Left forelimb (tissue), 1 donor: ENCODE measurements at regions not wholly inside any gene's neighbourhood (a gene's known extent, or its start where the extent isn't known, plus 50 kb on each side); places are given as distances from the start of the nearest gene placed in this dataset.
"Not testable (repeated sequence)": the region's sequence is repeated elsewhere in the genome, so short reads cannot be mapped to it uniquely, and the experiment has no call there.

Experiments used
- DNase-seq: peaks from one replicate; pipeline ENCODE4 v3.0.0-alpha.2; 2018; ENCODE audit warnings: low spot score

DNA sequence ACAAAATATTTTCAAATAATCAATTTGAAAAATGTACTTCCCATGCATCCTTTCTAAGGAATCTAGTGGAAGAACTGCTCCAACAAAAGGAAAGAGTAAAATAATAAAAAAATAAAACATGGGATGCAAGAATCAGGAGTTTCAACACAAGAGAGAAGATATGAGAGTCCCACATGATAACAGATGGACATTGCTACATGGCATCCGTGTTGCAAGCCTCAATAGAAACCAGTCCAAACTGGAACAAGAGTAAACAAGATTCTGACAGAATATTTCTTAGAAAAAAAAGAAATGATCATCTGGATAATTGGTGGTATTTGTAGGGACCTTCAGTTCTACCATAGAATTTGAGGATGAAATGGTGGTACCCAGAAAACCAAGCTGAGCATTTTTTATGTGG, 186.8 kb downstream of the FRK start:
- no peak for DNase-seq

- DNase-seq, result no peak
Measured at GRCh38 chr6:115870464-115870863, 190.2 kb downstream of the FRK start.

DNA sequence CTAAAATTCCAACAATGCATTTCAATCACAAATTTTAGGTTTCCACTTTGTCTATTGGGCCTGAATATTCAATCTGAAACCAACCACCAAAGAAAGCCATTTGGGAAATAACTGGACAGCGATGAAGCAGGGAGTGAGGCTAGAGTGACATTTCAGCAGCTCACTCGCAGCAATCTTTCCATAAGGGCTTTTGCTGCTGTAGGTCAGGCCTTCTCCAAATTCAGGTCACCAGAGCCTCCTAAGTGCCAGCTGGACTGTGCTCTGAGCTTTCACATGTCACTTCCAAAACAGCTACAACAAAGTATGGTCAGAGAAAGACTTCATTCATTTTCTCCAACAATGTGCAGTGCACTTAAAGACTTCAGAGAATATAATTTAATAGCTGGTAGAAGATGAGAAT, 194.8 kb downstream of the FRK start:
- no peak for DNase-seq

DNA sequence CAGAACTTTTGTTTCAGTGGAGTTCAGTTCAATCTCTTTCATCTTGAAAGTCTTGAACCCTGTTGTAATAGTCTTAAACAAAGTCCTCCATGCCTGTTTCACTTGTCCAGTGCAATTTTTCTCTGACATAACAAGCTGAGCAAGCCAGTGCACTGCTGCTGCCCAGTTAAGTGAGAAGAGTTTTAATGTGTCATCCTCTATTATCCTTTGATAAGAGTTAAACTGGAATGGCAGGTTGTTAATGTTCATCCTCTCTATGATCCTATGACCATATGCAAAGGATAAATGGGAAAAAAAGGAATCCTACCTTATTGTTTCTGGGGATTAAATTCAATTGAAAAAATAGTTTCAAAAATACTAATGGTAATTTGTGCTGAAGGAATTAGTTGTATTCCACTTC, 197.5 kb downstream of the FRK start:
- DNase-seq, result no peak

GRCh38 chr6:115861658-115862057, 199.0 kb downstream of the FRK start:
- not testable (repeated sequence) for DNase-seq

- not testable (repeated sequence) for DNase-seq
Measured at GRCh38 chr6:115859577-115859976, 201.1 kb downstream of the FRK start.

DNA sequence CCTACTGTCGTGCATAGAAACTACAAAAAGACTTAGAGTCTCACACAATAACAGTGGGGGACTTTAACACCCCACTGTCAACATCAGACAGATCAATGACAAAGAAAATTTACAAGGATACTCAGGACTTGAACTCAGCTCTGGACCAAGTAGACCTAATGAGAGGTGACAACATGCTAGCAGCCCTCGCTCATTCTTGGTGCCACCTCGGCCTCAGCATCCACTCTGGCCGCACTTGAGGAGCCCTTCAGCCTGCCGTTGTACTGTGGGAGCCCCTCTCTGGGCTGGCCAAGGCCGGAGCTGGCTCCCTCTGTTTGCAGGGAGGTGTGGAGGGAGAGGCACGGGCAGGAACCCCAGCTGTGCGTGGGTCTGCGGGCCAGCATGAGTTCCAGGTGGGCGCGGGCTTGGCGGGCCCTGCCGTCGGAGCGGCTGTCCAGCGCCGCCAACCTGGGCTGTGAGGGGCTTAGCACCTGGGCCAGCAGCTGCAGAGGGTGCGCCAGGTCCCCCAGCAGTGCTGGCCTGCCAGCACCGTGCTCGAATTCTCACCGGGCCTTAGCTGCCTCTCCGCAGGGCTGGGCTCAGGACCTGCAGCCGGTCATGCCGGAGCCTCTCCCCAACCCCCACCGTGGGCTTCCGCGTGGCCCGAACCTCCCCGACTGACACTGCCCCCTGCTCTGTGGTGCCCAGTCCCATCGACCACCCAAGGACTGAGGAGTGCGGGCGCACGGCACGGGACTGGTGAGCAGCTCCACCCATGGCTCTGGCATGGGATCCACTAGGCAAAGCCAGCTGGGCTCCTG, 205.6 kb downstream of the FRK start:
- no peak for DNase-seq

GRCh38 chr6:115847671-115848070, 213.0 kb downstream of the FRK start:
- no peak for DNase-seq

DNA sequence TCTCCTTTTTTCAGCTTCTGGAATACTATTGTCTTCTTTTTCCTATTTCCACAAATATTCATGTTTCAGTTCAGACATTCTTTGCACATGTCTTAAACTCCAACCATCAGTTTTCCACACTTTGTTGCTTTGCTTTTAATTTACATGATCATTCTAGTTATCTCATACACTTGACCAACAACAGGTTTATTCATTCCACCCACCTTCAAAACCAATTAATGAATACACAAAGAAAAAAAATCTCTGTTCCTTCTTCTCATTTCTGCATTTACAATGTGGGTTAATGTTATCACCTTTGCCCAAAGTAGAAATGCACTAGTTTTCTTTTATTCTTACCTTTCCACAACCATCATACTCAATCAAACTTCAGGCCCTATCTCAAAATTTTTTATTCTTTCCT, 216.7 kb downstream of the FRK start:
- no peak for DNase-seq

DNA sequence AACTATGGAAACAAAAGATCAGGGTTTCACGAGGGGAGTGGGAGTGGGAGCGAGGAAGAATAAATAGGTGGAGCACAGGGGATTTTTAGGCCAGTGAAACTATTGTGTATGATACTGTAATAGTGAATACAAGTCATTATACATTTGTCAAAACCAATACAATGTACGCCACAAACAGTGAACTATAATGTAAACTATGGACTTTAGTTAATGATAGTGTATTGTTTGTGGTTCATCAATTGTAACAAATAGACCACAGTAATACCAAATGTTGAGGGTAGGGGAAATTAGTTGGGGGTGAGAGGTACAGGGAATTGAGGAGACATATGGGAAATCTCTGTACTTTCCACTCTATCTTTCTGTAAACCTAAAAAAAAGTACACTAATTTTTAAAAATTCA, 218.4 kb downstream of the FRK start:
- no peak for DNase-seq

GRCh38 chr6:115839583-115840181, 221.0 kb downstream of the FRK start:
- DNase-seq, result no peak

GRCh38 chr6:115838763-115839401, 221.8 kb downstream of the FRK start:
- DNase-seq, result no peak

DNA sequence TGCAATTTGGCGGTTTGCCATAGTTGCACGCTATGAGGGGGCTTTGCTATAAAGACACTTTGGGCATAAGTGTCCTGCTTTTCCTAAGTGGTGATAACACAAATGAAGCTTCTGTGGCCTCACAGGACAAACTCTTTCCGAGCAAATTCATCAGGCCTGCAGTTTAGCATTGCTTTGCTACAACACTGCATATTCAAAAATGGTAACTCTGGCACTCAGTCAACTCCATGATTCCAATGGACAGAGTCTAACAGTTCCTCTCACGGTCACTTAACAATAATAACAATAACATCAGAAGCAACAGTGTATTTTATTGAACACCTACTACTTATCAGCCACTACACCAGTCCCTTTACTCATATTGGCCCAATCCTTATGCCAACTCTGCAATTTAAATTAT, 222.5 kb downstream of the FRK start:
- no peak for DNase-seq

DNA sequence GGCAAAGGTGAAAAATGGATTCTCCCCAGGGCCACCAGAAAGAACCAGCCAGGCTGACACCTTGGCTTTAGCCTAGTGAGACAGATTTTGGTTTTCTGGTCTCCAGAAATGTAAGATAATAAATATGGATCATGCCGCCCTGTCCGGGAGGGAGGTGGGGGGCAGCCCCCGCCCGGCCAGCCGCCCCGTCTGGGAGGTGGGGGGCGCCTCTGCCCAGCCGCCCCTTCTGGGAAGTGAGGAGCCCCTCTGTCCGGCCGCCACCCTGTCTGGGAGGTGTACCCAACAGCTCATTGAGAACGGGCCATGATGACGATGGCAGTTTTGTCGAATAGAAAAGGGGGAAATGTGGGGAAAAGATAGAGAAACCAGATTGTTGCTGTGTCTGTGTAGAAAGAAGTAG, 224.3 kb downstream of the FRK start:
- not testable (repeated sequence) for DNase-seq

- DNase-seq, result no peak
Measured at GRCh38 chr6:115835314-115835713, 225.4 kb downstream of the FRK start.

- not testable (repeated sequence) for DNase-seq
Measured at GRCh38 chr6:115834542-115834941, 226.1 kb downstream of the FRK start.

DNA sequence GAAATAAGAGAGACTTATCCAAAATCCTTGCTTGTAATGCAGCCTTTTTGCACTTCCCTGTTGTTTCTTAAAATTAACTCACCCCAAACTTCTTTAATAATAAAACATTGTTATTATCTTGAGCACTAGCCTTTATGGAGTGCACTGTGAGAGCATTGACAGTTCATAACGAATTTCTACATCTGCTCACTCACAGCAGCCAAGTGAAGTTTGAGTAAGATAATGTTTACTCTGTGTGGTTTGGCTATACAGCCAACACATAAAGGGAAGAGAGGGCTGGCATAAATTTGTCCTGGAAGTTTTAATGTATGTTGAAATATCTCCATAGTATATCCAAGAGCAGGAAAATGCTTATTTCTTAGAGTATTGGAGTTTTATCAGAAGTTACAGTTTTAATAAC, 227.9 kb downstream of the FRK start:
- DNase-seq, result no peak

GRCh38 chr6:115832186-115832585, 228.5 kb downstream of the FRK start:
- DNase-seq, result no peak

DNA sequence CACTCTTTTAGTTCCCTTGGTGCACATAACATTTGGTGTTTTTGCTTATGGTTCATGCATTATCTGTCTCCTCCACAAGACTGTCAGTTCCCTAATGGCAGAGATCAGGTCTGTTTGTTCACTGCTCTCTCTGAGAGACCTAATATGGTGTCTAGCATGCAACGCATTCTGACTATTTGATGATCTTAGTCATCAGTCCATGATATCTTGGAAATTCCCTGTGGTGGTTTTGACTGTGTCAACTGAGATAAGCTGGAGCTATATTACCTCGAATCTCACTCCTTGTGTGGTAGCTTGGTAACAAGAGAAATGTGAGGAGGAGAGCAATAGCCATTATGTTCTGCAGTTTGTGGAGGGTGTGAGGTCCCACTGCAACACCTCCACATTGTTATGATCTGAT, 229.8 kb downstream of the FRK start:
- DNase-seq, result no peak

GRCh38 chr6:115821798-115822197, 238.9 kb downstream of the FRK start:
- no peak for DNase-seq

- DNase-seq, result no peak
Measured at GRCh38 chr6:115819506-115819905, 241.2 kb downstream of the FRK start.

DNA sequence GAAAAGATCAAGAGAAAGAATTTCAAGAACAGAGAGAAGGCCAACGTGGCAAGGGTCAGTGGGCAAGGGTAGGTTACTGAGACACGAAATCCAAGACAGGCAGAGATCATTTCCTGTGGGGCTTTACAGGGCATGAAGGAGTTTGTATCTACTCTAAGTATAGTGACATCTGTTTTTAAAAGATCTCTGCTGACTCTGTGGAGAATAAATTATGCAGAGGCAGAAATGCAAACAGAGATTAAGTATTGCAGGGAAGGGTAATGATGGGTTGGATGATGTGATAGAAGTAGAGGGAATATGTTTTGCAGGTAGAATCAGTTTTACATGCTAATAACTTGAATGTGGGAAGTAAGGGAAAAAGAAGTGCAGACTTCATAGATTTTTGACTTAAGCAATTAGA, 243.5 kb downstream of the FRK start:
- no peak for DNase-seq

DNA sequence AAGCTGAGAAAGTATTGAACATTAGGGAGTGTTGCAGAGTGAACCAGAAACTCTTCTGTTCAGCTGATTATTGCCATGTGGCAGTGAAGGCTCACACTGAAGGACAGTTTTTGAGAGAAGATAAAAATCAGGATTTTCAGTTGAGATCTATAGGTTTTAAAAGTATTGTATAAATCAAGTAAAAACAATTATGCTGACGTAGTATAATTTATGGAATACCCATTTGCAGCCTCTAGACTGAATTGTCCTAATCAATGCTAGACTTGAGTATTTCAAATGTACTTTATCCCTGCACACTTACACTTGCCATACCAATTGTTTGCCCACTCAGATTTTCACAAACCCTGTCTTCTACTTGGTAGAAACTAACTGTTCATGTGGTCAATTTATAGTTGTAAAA, 245.8 kb downstream of the FRK start:
- DNase-seq, result no peak
